NCI-H82 treated with DMSO at 0.1 percent for 48 hours (cell line): ENCODE measurements at regions not wholly inside any gene's neighbourhood (a gene's known extent, or its start where the extent isn't known, plus 50 kb on each side); places are given as distances from the start of the nearest gene placed in this dataset.

Experiments used
- DNase-seq: peaks from one replicate; lab custom pipeline; 2025; ENCODE audit not compliant: unreplicated experiment; lab: John Stamatoyannopoulos, UW

DNA sequence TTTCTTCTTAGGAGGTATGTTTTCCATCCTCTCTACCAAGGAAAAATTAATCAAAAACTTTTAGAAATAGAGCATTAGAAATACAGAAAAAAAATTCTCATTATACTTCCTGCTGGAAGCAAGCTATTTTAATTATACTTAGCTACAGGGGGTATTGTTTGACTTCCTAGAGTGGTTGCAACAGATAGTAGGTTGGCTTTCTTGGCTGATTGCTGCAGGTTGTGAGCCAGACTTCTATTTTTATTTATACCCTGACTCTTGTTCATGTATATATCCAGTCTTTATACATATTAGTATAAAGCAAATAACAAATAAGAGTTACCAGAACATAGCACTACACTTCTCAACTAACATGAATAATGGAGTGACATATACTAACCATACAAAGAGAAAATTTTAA is 460.8 kb upstream of the REG3G start:
- no peak for DNase-seq

DNA sequence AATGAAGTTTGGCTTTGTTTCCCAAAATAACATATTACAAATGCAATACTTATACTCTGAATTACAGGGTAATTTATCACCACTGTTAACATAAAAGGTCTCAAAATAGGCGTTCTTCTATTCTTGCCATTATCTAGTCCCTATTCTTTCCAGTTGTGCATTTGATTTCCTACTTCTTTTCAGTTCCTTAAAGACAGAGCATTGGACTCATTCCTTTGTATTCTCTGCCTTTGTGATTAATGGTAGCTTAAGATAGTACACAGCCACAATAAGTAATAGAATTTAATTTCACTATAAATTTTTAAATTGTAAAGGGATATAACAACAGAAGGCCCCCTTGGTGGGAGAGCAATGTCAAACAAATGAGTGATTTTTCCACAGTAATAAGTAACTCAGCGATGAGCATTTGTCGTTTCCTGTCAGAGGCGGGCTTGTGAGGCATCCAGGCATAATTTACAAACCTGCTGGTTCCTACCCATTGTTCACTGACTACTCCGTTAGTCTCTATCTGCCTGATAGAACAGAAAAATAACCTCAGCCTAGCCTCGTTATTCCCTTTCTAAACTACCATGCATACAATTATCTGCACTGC is 456.6 kb upstream of the REG3G start:
- DNase-seq, result no peak

- no peak for DNase-seq
Measured at GRCh38 chr2:78576409-78576808, 449.1 kb upstream of the REG3G start.

DNA sequence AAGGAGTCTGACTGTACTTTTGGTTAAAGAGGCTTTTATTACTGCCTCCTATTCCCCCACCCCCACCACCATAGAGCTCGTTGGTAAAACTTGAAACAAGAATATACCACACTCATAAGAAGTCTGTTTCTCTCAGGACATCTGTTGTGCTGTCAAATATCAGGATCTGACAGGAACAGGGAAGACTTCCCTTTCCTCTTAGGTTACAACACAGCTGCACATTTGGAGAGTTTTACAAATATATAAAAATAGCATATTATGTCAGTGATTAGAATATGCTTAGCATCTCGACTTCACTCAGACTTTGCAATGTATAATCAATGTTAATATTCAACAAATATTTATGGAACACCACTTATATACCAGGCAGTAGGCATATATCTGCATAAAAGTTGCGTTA is 439.6 kb upstream of the REG3G start:
- DNase-seq, result no peak

- peak; percentile 14 for DNase-seq
Measured at GRCh38 chr2:78586316-78586715, 439.2 kb upstream of the REG3G start.

DNA sequence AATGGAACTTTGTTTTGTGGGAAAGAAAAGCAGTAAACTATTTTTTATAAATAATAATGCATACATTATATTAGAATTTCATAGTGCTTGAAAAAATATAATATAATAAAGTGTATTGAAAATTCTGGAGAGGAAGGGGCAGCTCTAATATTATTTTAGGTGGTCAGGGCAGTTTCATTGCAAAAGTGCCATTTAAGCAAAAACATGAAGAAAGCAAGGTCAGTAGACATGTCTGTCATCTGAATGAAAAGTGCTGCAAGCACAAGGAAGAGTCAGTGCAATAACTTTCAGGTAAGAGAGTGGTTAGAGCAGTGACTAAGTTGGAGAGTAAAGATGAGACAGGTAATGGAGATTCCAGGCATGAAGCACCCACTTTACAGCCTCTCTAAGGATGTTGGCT is 435.6 kb upstream of the REG3G start:
- DNase-seq, result no peak

GRCh38 chr2:78592491-78592890 is 433.0 kb upstream of the REG3G start:
- DNase-seq, result no peak

- no peak for DNase-seq
Measured at GRCh38 chr2:78601113-78601512, 424.4 kb upstream of the REG3G start.

DNA sequence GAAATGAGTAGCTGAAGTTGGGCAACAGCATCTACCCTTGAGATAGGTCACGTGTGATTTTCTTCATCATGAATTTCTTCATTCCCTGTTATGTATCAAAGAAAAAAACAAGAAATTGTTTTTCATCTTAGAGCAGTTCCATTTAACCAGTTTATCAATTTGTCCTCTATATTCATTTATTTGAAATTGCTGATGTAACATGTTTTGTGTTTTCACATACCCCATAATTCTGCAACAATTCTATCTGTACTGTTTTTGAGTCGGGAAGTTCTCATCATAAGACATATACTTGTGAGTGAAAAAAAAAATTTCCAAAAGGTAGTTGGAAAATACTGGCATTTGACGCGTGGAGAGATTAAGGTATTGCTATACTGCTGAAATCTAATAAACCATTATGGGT is 422.6 kb upstream of the REG3G start:
- DNase-seq, result no peak

- no peak for DNase-seq
Measured at GRCh38 chr2:78606895-78607294, 418.6 kb upstream of the REG3G start.

- DNase-seq, result no peak
Measured at GRCh38 chr2:78614726-78615125, 410.8 kb upstream of the REG3G start.

- DNase-seq, result no peak
Measured at GRCh38 chr2:78615956-78616355, 409.5 kb upstream of the REG3G start.

DNA sequence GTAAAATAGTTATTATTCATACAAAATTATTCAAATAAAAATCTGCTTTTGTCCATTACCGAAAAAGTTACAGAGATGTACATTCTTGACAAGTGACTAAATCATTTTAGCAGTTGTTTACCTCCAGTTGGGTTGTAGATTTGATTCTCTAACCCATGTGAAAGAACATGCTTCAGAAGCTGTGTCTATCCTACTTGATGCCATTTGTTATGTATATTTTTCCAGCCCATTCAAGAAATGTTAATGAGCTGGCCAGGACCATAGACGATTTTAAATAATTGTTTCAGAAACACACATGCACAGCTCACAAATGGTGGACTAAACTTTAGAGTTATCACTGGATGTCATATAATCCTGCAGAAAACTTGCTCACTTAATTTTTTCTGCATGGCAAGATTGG is 391.1 kb upstream of the REG3G start:
- DNase-seq, result no peak

DNA sequence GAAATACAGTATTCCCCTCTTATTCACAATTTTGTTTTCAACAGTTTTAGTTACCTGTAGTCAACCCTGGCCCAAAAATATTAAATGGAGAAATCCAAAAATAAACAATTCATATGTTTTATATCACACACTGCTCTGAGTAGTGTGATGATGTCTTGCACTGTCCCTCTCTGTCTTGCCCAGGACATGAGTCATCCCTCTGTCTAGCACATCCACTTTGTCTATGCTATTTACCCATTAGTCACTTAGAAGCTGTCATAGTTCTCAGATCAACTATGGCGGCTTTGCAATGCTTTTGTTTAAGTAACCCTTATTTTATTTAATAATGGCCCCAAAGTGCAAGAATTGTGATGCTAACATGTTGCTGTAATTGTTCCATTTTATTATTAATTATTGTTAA is 380.6 kb upstream of the REG3G start:
- DNase-seq, result no peak

- no peak for DNase-seq
Measured at GRCh38 chr2:78646533-78647364, 378.8 kb upstream of the REG3G start.

DNA sequence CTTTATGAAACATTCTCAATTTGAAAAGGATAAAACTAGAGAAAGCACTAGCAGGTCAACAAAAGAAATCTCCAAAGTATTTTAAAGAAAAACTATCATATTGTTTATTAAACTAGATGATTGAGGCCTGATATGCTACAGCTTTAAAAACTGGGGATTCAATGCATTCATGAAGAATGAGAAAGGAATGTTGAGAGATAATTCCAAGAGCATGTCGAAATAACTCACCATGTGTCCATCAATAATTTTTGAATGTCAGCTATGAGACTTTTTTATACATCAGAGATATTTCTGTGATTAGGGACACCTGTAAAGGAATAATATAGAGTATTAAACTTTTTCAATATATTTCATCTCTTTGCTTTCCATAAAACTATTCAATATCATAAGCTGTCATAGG is 376.9 kb upstream of the REG3G start:
- no peak for DNase-seq

DNA sequence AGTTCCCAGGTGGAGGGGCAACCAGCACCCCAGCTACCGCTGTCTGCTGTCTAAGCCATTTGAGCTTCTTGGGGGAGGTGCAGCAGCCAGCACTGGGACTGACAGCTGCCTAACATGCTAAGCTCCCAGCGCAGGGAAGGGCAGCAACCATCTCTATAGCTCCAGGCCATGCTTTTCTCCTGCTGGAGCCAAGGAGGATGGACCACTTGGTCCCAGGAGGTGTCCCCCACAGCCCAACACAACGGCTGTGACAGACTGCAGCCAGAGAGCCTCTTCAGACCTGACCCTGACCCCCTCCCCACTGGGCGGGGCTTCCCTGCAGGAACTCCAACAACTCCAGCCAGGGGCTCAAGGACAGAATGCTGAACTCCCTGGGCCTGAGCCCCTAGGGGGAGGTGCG is 370.6 kb upstream of the REG3G start:
- no peak for DNase-seq

GRCh38 chr2:78676921-78677696 is 348.4 kb upstream of the REG3G start:
- no peak for DNase-seq

DNA sequence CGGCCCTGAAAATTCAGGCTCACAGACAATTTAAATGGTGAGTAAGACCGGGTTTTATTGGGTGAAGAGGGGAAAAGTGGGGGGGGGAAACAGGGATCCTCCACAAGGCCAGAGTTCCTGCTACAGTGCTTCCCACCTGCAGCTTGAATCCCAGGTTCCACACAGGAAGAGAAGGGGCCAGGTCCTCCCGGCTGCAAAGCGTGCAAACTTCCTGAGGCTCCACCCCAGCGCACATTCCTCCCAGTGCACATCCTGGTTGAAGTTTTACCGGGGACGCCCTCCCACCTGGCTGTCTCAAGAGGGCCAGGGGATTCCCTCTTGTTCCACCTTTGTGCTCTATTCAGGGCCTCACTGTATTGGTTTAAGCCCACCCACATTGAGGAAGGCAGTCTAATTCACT is 347.7 kb upstream of the REG3G start:
- DNase-seq, result no peak

DNA sequence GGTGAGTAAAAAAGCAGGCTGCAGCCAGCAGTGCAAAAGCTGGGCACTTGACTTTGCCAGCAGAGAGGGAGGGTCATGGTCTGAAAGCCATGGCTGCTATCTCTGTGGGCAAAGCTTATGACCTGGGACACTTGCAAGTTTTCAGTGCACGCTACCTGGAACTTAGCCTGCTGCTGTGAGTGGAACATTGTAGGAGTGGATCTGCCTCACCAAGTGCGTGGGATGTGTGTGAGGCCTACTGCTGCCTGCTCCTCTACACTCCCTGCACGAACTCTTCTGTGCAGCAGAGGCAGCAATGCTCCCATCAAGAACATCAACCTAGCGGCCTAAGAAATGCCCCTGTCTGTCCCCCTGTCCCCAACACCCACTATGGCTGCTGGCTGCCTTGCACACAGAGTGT is 344.1 kb upstream of the REG3G start:
- DNase-seq, result no peak

- no peak for DNase-seq
Measured at GRCh38 chr2:78682781-78683180, 342.7 kb upstream of the REG3G start.

DNA sequence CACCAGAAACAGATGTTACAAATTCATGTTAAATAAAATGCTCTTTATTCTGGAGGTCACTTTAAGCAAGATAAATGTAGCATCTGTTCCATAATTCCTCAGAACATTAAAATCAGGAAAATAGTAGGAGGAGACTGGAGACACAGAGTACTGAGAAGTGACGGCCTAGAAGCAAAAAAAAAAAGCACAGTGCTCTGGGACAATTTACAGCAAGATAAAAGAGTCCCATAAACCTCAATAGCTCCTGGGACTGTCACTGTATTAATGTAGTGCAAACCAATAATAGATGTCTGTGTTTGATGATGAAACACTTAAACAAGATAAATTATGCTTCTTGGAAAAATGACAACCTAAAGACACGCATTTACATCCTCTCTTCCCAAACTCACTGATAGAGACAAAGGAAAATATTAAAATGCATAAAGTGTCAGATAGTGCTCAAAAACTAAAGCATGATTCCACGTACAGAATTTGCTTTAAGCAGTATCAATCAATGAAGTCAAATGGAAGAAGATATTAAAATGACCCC is 338.8 kb upstream of the REG3G start:
- no peak for DNase-seq
